ENCODE measurements at regions not wholly inside any gene's neighbourhood (a gene's known extent, or its start where the extent isn't known, plus 50 kb on each side); places are given as distances from the start of the nearest gene placed in this dataset.

GRCh38 chr20:17790296-17790695, 90.5 kb downstream of the BANF2 start:
- TF ChIP-seq CTCF (IDR thresholded peaks at IDR 0.05) = no peak
- TF ChIP-seq POLR2A (IDR thresholded peaks at IDR 0.05) = no peak

Data from uterus (tissue), 2 donors.